ENCODE measurements at regions not wholly inside any gene's neighbourhood (a gene's known extent, or its start where the extent isn't known, plus 50 kb on each side); places are given as distances from the start of the nearest gene placed in this dataset.

GRCh38 chr11:26142891-26143290 lies 189.0 kb upstream of the ANO3 start:
- H3K36me3 ChIP-seq, result no peaks in the 10 kb centered on the region
- no peaks in the 10 kb centered on the region for H3K4me1 ChIP-seq (replicated peaks)
- no peaks in the 10 kb centered on the region for H3K9me3 ChIP-seq
- WGBS, result 72% methylated on average over 1 of the region's 1 CpG
- TF ChIP-seq POLR2A (IDR thresholded peaks at IDR 0.05), result no peak
- no peak for TF ChIP-seq POLR2AphosphoS5 (IDR thresholded peaks at IDR 0.05)
- TF ChIP-seq, protein P1, sequence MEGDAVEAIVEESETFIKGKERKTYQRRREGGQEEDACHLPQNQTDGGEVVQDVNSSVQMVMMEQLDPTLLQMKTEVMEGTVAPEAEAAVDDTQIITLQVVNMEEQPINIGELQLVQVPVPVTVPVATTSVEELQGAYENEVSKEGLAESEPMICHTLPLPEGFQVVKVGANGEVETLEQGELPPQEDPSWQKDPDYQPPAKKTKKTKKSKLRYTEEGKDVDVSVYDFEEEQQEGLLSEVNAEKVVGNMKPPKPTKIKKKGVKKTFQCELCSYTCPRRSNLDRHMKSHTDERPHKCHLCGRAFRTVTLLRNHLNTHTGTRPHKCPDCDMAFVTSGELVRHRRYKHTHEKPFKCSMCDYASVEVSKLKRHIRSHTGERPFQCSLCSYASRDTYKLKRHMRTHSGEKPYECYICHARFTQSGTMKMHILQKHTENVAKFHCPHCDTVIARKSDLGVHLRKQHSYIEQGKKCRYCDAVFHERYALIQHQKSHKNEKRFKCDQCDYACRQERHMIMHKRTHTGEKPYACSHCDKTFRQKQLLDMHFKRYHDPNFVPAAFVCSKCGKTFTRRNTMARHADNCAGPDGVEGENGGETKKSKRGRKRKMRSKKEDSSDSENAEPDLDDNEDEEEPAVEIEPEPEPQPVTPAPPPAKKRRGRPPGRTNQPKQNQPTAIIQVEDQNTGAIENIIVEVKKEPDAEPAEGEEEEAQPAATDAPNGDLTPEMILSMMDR (IDR thresholded peaks at IDR 0.05), result no peak
- H3K4me3 ChIP-seq, result no peak overlapping the region
- H3K27me3 ChIP-seq (replicated peaks; ENCODE audit: insufficient read depth), result no peaks in the 10 kb centered on the region
- no peak for DNase-seq (ENCODE audit: low spot score)
- intact Hi-C loops (cut with DNase I), result no loop called here
- no peak overlapping the region for H3K27ac ChIP-seq

DNA sequence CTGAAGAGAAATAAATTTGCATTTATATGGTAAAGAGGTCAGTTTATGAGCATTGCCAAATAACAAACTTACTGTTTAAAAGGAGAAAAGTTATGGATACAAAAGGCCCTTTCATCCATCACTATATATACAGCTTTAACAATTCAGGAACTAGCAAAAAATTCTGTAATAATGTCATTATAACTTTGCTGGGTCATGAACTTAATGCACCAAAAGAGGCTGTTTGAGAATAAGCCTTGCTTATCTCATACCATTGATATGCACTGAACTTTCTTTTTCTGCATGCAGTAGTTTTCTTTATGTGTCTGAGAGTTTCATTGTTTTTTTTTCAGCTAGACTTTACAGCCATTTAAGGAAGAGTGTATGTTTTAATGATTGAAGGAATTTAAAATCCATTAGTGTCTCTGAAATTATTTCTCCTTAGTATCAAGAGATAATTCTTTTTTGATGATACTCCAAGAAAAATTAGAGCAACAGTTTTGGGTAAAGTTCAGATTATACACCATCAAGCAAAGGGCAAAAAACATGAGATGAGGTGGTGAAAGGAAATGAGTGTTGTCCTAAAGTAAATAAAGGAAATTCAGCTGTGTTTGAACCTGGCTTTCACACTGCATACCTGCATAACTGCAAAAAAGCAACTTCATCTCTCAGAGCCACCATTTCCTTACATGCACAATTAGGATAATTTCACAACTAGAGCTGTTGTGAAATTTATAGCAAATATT lies 188.2 kb upstream of the ANO3 start:
- no peaks in the 10 kb centered on the region for H3K27me3 ChIP-seq (replicated peaks; ENCODE audit: insufficient read depth)
- TF ChIP-seq, protein P1 (IDR thresholded peaks at IDR 0.05), result no peak
- TF ChIP-seq POLR2A (IDR thresholded peaks at IDR 0.05) (no peak), POLR2AphosphoS5 (IDR thresholded peaks at IDR 0.05) (no peak)
- H3K4me1 ChIP-seq (replicated peaks), result no peaks in the 10 kb centered on the region
- DNase-seq (ENCODE audit: low spot score), result no peak
- H3K9me3 ChIP-seq, result no peaks in the 10 kb centered on the region
- intact Hi-C loops (cut with DNase I), result no loop called here
- no peaks in the 10 kb centered on the region for H3K36me3 ChIP-seq
- H3K4me3 ChIP-seq, result no peak overlapping the region
- H3K27ac ChIP-seq, result no peak overlapping the region

- intact Hi-C loops (cut with DNase I), result no loop called here
- TF ChIP-seq POLR2AphosphoS5 (IDR thresholded peaks at IDR 0.05) (no peak), POLR2A (IDR thresholded peaks at IDR 0.05) (no peak)
- TF ChIP-seq, protein P1 (IDR thresholded peaks at IDR 0.05), result no peak
- Histone ChIP-seq H3K27ac (no peak overlapping the region), H3K27me3 (replicated peaks; ENCODE audit: insufficient read depth) (no peaks in the 10 kb centered on the region), H3K4me3 (no peak overlapping the region), H3K36me3 (no peaks in the 10 kb centered on the region), H3K4me1 (replicated peaks) (no peaks in the 10 kb centered on the region), H3K9me3 (no peaks in the 10 kb centered on the region)
- DNase-seq (ENCODE audit: low spot score), result no peak
- 52% methylated on average over 2 of the region's 2 CpGs for WGBS
Observed at GRCh38 chr11:26144291-26144690, 187.6 kb upstream of the ANO3 start.

- H3K9me3 ChIP-seq, result no peaks in the 10 kb centered on the region
- no peaks in the 10 kb centered on the region for H3K27me3 ChIP-seq (replicated peaks; ENCODE audit: insufficient read depth)
- intact Hi-C loops (cut with DNase I), result no loop called here
- no peak for TF ChIP-seq POLR2A (IDR thresholded peaks at IDR 0.05)
- TF ChIP-seq, protein P1 (IDR thresholded peaks at IDR 0.05), result no peak
- TF ChIP-seq POLR2AphosphoS5 (IDR thresholded peaks at IDR 0.05), result no peak
- no peak for DNase-seq (ENCODE audit: low spot score)
- no peaks in the 10 kb centered on the region for H3K36me3 ChIP-seq
- no peak overlapping the region for H3K4me3 ChIP-seq
- no peaks in the 10 kb centered on the region for H3K4me1 ChIP-seq (replicated peaks)
- H3K27ac ChIP-seq, result no peak overlapping the region
Observed at GRCh38 chr11:26144911-26145310, 187.0 kb upstream of the ANO3 start.

DNA sequence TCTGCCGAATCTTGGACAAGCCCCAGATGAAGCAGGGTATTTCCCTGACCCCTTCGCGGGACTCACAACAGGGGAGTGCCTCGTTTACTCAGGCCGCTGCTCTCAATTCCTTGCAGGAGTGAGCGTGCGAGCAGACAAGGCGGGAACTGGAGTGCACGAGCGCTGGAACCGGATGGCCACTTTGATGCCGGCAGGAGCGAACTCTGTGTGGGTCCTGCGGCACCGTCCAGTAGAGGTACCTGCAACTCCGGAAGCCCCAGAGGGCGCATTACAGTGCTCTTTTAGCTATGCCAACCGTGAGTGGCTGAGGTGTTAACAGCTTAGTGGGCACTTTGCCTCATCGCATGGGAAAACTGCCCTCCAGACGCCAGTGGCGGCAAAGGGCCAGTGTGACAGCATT lies 182.3 kb upstream of the ANO3 start:
- Histone ChIP-seq H3K27ac (no peak overlapping the region), H3K4me3 (no peak overlapping the region), H3K9me3 (no peaks in the 10 kb centered on the region), H3K4me1 (replicated peaks) (no peaks in the 10 kb centered on the region), H3K27me3 (replicated peaks; ENCODE audit: insufficient read depth) (no peaks in the 10 kb centered on the region), H3K36me3 (no peaks in the 10 kb centered on the region)
- intact Hi-C loops (cut with DNase I), result no loop called here
- 96% methylated on average over 20 of the region's 21 CpGs for WGBS
- no peak for DNase-seq (ENCODE audit: low spot score)
- TF ChIP-seq, protein P1 (IDR thresholded peaks at IDR 0.05), result no peak
- no peak for TF ChIP-seq POLR2A (IDR thresholded peaks at IDR 0.05)
